CD4-positive, alpha-beta T cell treated with Interferon alpha-2 for 1 hour (primary cell): ENCODE measurements at regions not wholly inside any gene's neighbourhood (a gene's known extent, or its start where the extent isn't known, plus 50 kb on each side); places are given as distances from the start of the nearest gene placed in this dataset.

Experiments used
- DNase-seq, 2 donors: peaks; one replicate each; pipeline ENCODE4 v3.0.0-alpha.2; 2020 to 2022

- no peak for DNase-seq
Observed at GRCh38 chr20:40770564-40771307, 81.7 kb upstream of the MAFB start.

GRCh38 chr20:40771308-40771610 lies 82.2 kb upstream of the MAFB start:
- no peak for DNase-seq

DNA sequence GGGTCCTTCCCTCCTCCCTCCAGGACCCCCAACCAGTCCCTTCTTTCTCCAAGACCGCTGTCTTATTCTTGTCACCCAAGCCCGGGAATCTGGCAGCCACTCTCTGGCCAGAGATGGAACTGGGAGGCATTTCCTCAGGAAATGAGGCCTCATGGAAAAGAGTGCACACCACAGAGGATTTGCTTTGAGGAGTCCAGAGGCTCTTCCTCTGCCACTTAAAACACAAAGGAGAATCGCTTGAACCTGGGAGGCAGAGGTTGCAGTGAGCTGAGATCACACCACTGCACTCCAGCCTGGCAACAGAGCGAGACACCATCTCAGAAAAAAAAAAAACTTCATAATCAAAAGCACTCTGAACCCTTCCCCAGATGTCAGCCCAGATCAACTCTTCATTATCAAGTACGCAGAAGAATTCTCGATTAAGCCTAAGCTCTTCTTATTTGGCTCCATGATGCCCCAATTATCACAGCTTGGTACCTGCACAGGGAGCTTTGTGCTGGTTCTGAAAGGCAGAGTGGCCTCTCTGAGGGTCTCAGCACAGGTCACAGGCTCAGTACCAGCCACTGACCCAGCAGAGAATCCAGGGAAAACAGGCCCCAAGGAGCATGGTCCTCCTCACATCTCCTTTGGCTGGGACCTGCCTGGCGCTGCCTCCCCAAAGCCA lies 82.9 kb upstream of the MAFB start:
- no peak for DNase-seq

- DNase-seq, result no peak
Observed at GRCh38 chr20:40773376-40773775, 84.3 kb upstream of the MAFB start.

DNA sequence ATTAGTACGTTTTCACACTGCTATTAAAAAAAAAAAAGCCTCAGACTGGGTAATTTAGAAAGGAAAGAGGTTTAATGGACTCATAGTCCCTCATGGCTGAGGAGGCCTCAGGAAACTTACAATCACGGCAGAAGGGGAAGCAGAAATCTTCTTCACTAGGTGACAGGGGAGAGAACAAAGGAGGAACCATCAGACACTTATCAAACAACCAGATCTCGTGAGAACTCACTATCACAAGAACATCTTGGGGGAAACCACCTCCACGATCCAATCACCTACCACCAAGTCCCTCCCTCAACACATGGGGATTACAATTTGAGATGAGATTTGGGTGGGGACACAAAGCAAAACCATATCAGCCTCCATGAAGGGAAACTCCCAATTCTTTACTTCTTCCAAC lies 85.2 kb upstream of the MAFB start:
- DNase-seq, result no peak

GRCh38 chr20:40775561-40776146 lies 86.6 kb upstream of the MAFB start:
- DNase-seq, result no peak

GRCh38 chr20:40776466-40777457 lies 87.7 kb upstream of the MAFB start:
- no peak for DNase-seq

DNA sequence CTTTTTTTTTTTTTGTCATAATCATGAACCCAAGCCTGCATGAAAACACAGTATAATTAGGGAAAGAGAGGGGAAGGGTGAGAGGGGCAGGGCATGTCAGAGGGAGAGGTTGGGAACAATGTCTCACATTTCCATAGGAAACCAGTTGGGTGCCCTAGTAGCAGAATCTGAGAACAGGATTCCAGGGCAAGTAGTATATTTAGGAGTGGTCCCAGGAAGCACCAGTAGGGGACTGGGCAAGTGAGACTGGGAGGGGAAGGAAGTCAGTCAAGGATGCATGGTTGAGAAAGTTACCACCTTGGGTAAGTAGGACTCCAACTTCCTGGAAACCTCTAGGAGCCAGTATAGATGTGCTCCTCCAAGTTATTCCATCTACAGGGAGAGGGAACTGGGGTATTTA lies 88.6 kb upstream of the MAFB start:
- no peak for DNase-seq

GRCh38 chr20:40778894-40779496 lies 90.0 kb upstream of the MAFB start:
- no peak for DNase-seq

DNA sequence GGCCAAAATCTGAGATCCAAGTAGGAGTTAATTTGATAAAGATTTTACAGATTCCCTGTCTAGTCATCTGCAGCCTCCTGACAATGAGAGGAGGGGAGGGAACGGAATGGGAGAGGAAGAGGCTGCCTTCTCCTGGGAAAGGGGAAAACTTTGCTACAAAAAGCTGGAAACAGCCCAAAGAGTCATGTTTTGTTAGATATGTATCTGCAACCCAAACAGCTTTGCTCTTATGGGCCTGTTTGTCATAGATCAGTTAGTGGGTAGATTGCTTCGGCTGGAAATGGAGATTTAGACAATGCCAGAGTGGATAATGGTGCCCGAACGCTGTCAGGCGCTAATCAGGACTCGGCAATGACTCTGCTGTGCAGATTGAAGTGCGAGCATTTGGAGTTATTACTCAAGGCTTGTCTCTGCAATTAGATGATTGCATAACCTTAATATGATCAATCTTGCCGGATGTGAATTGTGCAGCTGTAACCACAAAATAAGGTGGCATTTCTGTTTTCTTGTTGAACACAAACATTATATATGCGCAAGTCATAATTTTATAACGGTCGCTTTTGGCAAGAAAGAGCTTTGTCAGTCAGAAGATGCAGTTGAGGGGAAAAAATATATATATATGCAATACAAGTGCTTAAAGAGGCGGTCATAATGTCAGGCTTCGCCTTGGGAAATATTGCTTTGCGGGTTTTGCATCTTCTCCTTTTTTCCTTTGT lies 92.4 kb upstream of the MAFB start:
- no peak for DNase-seq

- DNase-seq, result no peak
Observed at GRCh38 chr20:40782043-40782368, 93.0 kb upstream of the MAFB start.

DNA sequence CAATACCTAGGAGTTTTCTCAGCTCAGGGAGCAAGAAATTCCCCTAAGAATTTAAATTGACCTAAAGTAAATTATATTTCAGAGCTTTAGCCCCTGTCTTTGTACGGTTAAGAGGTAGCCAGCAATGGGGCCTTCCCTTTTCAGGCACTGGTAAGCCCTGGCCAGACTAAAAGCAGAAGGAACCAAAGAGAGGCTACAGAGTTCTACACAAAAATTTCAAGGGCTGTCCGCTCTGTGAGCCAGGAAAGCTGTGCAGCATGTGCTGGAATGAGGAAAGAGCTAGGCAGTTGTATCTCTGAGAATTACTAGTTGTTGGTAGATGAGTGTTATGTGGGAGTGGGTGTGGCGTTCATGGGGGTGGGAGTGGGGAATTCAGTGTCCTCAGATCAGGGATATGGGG lies 96.3 kb upstream of the MAFB start:
- DNase-seq, result no peak

DNA sequence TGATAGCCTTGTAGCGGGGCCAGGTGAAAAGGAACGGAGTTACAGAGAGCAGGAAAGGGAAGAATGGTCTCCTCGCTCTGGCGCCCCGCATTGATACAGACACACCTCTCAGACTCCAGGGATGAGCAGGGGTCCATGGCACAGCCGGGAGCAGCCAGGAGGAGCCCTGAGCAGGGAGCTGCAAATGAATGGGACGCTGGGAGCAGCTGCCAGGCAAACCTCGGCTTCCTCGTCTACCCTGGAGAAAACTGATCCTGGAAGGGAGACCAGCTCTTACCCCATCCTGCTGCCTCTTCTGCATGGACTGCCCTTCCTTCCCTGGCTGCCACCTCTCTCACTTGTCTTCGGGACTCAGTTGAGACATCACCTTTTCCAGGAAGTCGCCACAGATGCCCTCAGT lies 97.3 kb upstream of the MAFB start:
- DNase-seq, result no peak

GRCh38 chr20:40787941-40788340 lies 98.9 kb upstream of the MAFB start:
- no peak for DNase-seq

GRCh38 chr20:40797425-40797824 lies 108.4 kb upstream of the MAFB start:
- DNase-seq, result no peak

DNA sequence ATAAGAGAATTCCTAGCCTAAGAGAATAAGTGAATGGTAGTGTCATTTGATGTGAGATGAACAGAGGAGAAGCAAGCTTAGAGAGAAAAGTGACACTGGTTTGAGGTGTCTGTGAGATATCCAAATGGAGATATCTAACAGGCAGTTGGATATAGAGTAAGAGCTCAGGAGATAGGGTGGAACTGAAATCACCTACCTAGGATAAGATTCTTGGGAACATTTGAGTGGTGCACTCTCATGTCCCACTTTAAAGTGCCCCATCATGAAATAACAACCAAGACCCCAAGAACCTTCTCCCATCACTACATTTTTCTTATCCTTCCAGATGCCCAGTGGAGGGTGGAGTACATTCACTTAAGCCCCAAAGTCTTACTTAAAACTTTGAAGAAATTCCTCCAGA lies 109.0 kb upstream of the MAFB start:
- no peak for DNase-seq

GRCh38 chr20:40802886-40803285 lies 113.8 kb upstream of the MAFB start:
- DNase-seq, result no peak

GRCh38 chr20:40803381-40803780 lies 114.3 kb upstream of the MAFB start:
- DNase-seq, result no peak

- no peak for DNase-seq
Observed at GRCh38 chr20:40805592-40805991, 116.6 kb upstream of the MAFB start.

- DNase-seq, result no peak
Observed at GRCh38 chr20:40806929-40807820, 118.1 kb upstream of the MAFB start.

DNA sequence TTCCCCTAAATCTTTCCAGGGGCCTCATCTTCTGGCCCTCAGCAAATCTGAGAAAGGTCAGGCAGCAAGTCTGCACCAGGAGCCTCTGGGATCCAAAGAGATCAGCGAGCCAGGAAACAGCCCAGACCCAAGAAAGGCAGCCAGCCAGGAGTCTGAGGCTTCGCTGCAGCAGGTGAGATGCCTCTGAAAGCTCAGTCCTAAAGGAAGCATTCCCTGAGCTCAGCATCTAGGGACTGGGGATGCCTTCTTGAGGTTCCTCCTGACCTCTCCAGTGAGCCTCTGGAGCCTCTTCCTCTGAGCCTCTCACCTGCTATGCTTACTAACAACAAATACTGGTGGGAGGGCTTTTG lies 118.8 kb upstream of the MAFB start:
- no peak for DNase-seq
